LoVo (cell line): ENCODE measurements at regions not wholly inside any gene's neighbourhood (a gene's known extent, or its start where the extent isn't known, plus 50 kb on each side); places are given as distances from the start of the nearest gene placed in this dataset.

Experiments
- DNase-seq: peaks from one replicate; pipeline ENCODE4 v3.0.0-alpha.2; 2016; ENCODE audit warnings: low spot score

GRCh38 chr10:21263263-21263803, 262.1 kb downstream of the SKIDA1 start:
- no peak for DNase-seq

GRCh38 chr10:21261842-21262294, 263.6 kb downstream of the SKIDA1 start:
- no peak for DNase-seq

- no peak for DNase-seq
Measured at GRCh38 chr10:21260506-21261149, 264.9 kb downstream of the SKIDA1 start.

GRCh38 chr10:21260066-21260465, 265.4 kb downstream of the SKIDA1 start:
- no peak for DNase-seq

GRCh38 chr10:21257919-21258318, 267.6 kb downstream of the SKIDA1 start:
- DNase-seq = no peak

- no peak for DNase-seq
Measured at GRCh38 chr10:21257191-21257590, 268.3 kb downstream of the SKIDA1 start.

- no peak for DNase-seq
Measured at GRCh38 chr10:21249435-21249834, 276.0 kb downstream of the SKIDA1 start.

- no peak for DNase-seq
Measured at GRCh38 chr10:21247592-21247991, 277.9 kb downstream of the SKIDA1 start.

GRCh38 chr10:21246178-21246577, 279.3 kb downstream of the SKIDA1 start:
- DNase-seq = no peak

- DNase-seq = no peak
Measured at GRCh38 chr10:21243748-21244257, 281.7 kb downstream of the SKIDA1 start.

GRCh38 chr10:21242915-21243314, 282.6 kb downstream of the SKIDA1 start:
- DNase-seq = no peak

- no peak for DNase-seq
Measured at GRCh38 chr10:21238717-21239116, 286.8 kb downstream of the SKIDA1 start.

GRCh38 chr10:21238044-21238443, 287.4 kb downstream of the SKIDA1 start:
- DNase-seq = no peak

- no peak for DNase-seq
Measured at GRCh38 chr10:21234761-21235160, 290.7 kb downstream of the SKIDA1 start.

GRCh38 chr10:21230219-21230618, 295.3 kb downstream of the SKIDA1 start:
- no peak for DNase-seq

- no peak for DNase-seq
Measured at GRCh38 chr10:21217748-21218367, 307.6 kb downstream of the SKIDA1 start.

GRCh38 chr10:21217107-21217506, 308.4 kb downstream of the SKIDA1 start:
- DNase-seq = no peak

GRCh38 chr10:21214329-21214728, 311.2 kb downstream of the SKIDA1 start:
- no peak for DNase-seq

GRCh38 chr10:21213381-21213780, 312.1 kb downstream of the SKIDA1 start:
- no peak for DNase-seq

GRCh38 chr10:21212912-21213311, 312.6 kb downstream of the SKIDA1 start:
- DNase-seq = no peak

- no peak for DNase-seq
Measured at GRCh38 chr10:21212348-21212747, 313.1 kb downstream of the SKIDA1 start.

- no peak for DNase-seq
Measured at GRCh38 chr10:21209495-21209894, 312.4 kb upstream of the NEBL start.

GRCh38 chr10:21208666-21209316, 311.7 kb upstream of the NEBL start:
- no peak for DNase-seq
